ENCODE measurements at regions not wholly inside any gene's neighbourhood (a gene's known extent, or its start where the extent isn't known, plus 50 kb on each side); places are given as distances from the start of the nearest gene placed in this dataset.

GRCh38 chr15:93288728-93289294, 199.8 kb upstream of the RGMA start:
- WGBS (ENCODE audit: low lambda C conversion rate) = 28% methylated on average over 9 of the region's 9 CpGs

DNA sequence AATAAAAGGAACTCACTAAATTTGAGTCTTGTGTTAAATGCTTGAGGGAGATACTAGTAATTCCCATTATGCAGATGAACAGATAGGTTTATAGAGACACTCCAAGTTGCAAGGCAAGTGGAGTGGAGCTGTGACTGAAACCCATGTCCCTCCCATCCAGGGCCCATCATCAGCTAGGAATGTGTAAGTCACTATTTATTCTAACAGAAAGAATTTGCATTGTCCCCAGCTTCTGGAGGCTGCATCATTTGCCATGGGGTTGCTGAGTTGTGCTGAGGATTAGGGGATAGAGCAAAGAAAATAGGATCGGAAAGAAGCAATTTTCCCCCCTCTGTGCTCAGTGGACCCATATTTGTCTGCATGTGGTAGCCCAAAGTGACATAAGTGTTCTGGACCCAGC, 197.4 kb upstream of the RGMA start:
- Histone ChIP-seq H3K9me2 (no peaks in the 10 kb centered on the region), H3K4me3 (ENCODE audit: low read depth in 2 of 2, low read length in 1 of 2) (no peak overlapping the region), H3K27ac (ENCODE audit: low read depth in 2 of 2, low read length in 1 of 2) (no peak overlapping the region), H2AFZ (ENCODE audit: low read depth) (no peak overlapping the region), H3K9ac (no peak overlapping the region), H3K4me2 (no peak overlapping the region), H3K4me1 (ENCODE audit: control insufficient read depth in 1 of 2, insufficient read depth in 2 of 2, low read depth in 1 of 2, low read length in 1 of 2) (peaks cover 0 to 5% of the 10 kb centered on the region in 2 experiments; a peak in 1 of 4 replicates), H3K9me3 (no peaks in the 10 kb centered on the region), H3K27me3 (ENCODE audit: insufficient read depth) (no peaks in the 10 kb centered on the region), H3F3A (replicated peaks; ENCODE audit: insufficient read depth) (no peaks in the 10 kb centered on the region), H4K20me1 (ENCODE audit: insufficient read depth) (no peaks in the 10 kb centered on the region), H3K79me2 (ENCODE audit: insufficient read depth) (no peaks in the 10 kb centered on the region), H3K36me3 (replicated peaks in 1 of 2; ENCODE audit: control insufficient read depth in 1 of 2, insufficient read depth in 2 of 2, low read length in 1 of 2) (no peaks in the 10 kb centered on the region)
- DNase-seq = no peak
- POLR2A ChIA-PET = no interaction called here
- TF ChIP-seq USF1 (IDR thresholded peaks at IDR 0.05; ENCODE audit: borderline replicate concordance, low read depth) = no peak
- no peak for TF ChIP-seq USF2 (IDR thresholded peaks at IDR 0.05; ENCODE audit: borderline replicate concordance, low read depth, low read length)
- no peak for TF ChIP-seq ELF1 (IDR thresholded peaks at IDR 0.05)
- CTCF ChIA-PET = no interaction called here
- 70% methylated on average over 1 of the region's 1 CpG for WGBS (ENCODE audit: low lambda C conversion rate)

More at GRCh38 chr15:93288728-93289294, 199.8 kb upstream of the RGMA start:
- TF ChIP-seq RCOR1 (IDR thresholded peaks at IDR 0.05; ENCODE audit: low read length) (no peak), TAF1 (IDR thresholded peaks at IDR 0.05; ENCODE audit: borderline replicate concordance, low read depth, low read length) (no peak), FOXJ3 (CRISPR knock-in tag; IDR thresholded peaks at IDR 0.05) (no peak), TCF12 (IDR thresholded peaks at IDR 0.05) (no peak), RFX5 (IDR thresholded peaks at IDR 0.05; ENCODE audit: low read length) (no peak), PBX3 (IDR thresholded peaks at IDR 0.05) (no peak), SIN3A (IDR thresholded peaks at IDR 0.05; ENCODE audit: borderline replicate concordance, low read depth, low read length) (no peak), USF2 (IDR thresholded peaks at IDR 0.05; ENCODE audit: borderline replicate concordance, low read depth, low read length) (no peak)
- TF ChIP-seq, protein P1, sequence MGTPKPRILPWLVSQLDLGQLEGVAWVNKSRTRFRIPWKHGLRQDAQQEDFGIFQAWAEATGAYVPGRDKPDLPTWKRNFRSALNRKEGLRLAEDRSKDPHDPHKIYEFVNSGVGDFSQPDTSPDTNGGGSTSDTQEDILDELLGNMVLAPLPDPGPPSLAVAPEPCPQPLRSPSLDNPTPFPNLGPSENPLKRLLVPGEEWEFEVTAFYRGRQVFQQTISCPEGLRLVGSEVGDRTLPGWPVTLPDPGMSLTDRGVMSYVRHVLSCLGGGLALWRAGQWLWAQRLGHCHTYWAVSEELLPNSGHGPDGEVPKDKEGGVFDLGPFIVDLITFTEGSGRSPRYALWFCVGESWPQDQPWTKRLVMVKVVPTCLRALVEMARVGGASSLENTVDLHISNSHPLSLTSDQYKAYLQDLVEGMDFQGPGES (IDR thresholded peaks at IDR 0.05; ENCODE audit: low read depth, low read length) = no peak
- Histone ChIP-seq H3K27me3 (ENCODE audit: insufficient read depth) (no peaks in the 10 kb centered on the region), H3K27ac (ENCODE audit: low read depth in 2 of 2, low read length in 1 of 2) (no peak overlapping the region), H3K9me3 (no peaks in the 10 kb centered on the region), H3K79me2 (ENCODE audit: insufficient read depth) (no peaks in the 10 kb centered on the region), H4K20me1 (ENCODE audit: insufficient read depth) (no peaks in the 10 kb centered on the region), H3K4me3 (ENCODE audit: low read depth in 2 of 2, low read length in 1 of 2) (no peak overlapping the region), H3K36me3 (replicated peaks in 1 of 2; ENCODE audit: control insufficient read depth in 1 of 2, insufficient read depth in 2 of 2, low read length in 1 of 2) (no peaks in the 10 kb centered on the region), H3F3A (replicated peaks; ENCODE audit: insufficient read depth) (no peaks in the 10 kb centered on the region), H3K4me2 (no peak overlapping the region), H2AFZ (ENCODE audit: low read depth) (no peak overlapping the region), H3K9me2 (no peaks in the 10 kb centered on the region), H3K4me1 (ENCODE audit: control insufficient read depth in 1 of 2, insufficient read depth in 2 of 2, low read depth in 1 of 2, low read length in 1 of 2) (peaks cover 0 to 5% of the 10 kb centered on the region in 2 experiments; a peak in 1 of 4 replicates), H3K9ac (no peak overlapping the region)
- ChIA-PET CTCF (no interaction called here), POLR2A (no interaction called here)
- no peak for DNase-seq

All from SK-N-SH (cell line).